ENCODE measurements at regions not wholly inside any gene's neighbourhood (a gene's known extent, or its start where the extent isn't known, plus 50 kb on each side); places are given as distances from the start of the nearest gene placed in this dataset.

GRCh38 chr3:162541923-162542322 lies 1045.3 kb downstream of the OTOL1 start:
- TF ChIP-seq CTCF (conservative IDR thresholded peaks at IDR 0.05; ENCODE audit: low read length), result no peak
- TF ChIP-seq EZH2phosphoT487 (IDR thresholded peaks at IDR 0.05; ENCODE audit: borderline replicate concordance), result no peak

Measured in Loucy (cell line).